ENCODE measurements at regions not wholly inside any gene's neighbourhood (a gene's known extent, or its start where the extent isn't known, plus 50 kb on each side); places are given as distances from the start of the nearest gene placed in this dataset.

DNA sequence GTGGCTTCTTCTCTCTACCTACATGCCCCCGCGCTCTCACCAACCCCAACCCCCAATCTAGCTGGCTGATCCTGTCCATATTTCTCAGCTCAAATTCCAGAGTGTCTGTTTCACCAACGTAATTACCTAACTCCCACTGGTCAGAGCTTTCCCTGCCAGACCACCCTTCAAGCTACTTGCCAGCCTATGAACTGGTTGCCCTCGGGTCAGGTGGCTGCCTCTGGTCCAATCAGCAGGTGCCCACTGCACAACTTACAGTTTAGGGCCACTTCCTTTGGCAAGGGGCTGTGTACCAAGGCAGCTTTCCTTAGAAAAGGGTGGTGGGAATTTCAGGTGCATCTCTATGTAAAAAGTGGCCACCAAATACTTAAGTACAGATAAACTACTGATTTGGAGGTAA lies 92.2 kb upstream of the SLC30A5 start:
- WGBS, 2 donors (ENCODE audit: low coverage in 1 of 2) = 90% methylated on average over 4 of the region's 4 CpGs; no CpG with 5 or more reads in 1 of the 2 donors
- Histone ChIP-seq H3K4me1 (no peaks in the 10 kb centered on the region), H3K4me3 (no peak overlapping the region), H3K27ac (no peak overlapping the region), H3K27me3 (no peaks in the 10 kb centered on the region), H3K36me3 (no peaks in the 10 kb centered on the region), H3K9me3 (no peaks in the 10 kb centered on the region)
- TF ChIP-seq EP300 (IDR thresholded peaks at IDR 0.05; ENCODE audit: low read depth) (no peak), POLR2A (IDR thresholded peaks at IDR 0.05) (no peak), POLR2AphosphoS5 (IDR thresholded peaks at IDR 0.05) (no peak)
- TF ChIP-seq, protein P1, sequence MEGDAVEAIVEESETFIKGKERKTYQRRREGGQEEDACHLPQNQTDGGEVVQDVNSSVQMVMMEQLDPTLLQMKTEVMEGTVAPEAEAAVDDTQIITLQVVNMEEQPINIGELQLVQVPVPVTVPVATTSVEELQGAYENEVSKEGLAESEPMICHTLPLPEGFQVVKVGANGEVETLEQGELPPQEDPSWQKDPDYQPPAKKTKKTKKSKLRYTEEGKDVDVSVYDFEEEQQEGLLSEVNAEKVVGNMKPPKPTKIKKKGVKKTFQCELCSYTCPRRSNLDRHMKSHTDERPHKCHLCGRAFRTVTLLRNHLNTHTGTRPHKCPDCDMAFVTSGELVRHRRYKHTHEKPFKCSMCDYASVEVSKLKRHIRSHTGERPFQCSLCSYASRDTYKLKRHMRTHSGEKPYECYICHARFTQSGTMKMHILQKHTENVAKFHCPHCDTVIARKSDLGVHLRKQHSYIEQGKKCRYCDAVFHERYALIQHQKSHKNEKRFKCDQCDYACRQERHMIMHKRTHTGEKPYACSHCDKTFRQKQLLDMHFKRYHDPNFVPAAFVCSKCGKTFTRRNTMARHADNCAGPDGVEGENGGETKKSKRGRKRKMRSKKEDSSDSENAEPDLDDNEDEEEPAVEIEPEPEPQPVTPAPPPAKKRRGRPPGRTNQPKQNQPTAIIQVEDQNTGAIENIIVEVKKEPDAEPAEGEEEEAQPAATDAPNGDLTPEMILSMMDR (IDR thresholded peaks at IDR 0.05) = no peak
- DNase-seq = no peak
- in situ Hi-C loops (cut with MboI; ENCODE audit: low pct_ligation_motif_present in 1 of 4, low pct_unique_long_range_greater_than_20kb in 1 of 4, low sequenced_read_pairs in 3 of 4) (no loop called here), intact Hi-C loops (cut with DNase I; ENCODE audit: low total_unique reads) (no loop called here)

DNA sequence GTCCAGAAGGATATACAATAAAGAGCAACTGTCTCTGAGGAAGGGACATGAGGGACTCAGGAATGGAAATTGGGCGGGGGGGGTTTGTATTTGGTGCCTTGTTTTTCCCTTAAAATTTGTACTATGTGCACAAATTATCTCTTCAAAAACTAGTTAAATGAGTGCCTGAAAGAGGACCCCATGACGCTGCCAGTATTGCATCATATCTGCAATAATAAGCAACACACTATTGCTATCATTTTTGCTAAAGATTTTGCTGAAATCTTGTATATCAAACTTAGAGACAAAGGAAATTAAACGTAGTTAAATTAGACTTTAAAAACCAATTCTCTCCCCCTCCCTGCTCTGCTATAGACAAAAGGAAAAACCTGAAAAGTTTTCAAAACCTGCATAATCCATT lies 89.7 kb upstream of the SLC30A5 start:
- intact Hi-C loops (cut with DNase I; ENCODE audit: low total_unique reads) = no loop called here
- Histone ChIP-seq H3K4me1 (no peaks in the 10 kb centered on the region), H3K9me3 (no peaks in the 10 kb centered on the region), H3K36me3 (no peaks in the 10 kb centered on the region), H3K27ac (no peak overlapping the region), H3K4me3 (no peak overlapping the region), H3K27me3 (no peaks in the 10 kb centered on the region)
- no peak for TF ChIP-seq POLR2AphosphoS5 (IDR thresholded peaks at IDR 0.05)
- TF ChIP-seq, protein P1 (IDR thresholded peaks at IDR 0.05) = no peak
- TF ChIP-seq POLR2A (IDR thresholded peaks at IDR 0.05) = no peak
- TF ChIP-seq EP300 (IDR thresholded peaks at IDR 0.05; ENCODE audit: low read depth) = no peak
- WGBS, 2 donors (ENCODE audit: low coverage in 1 of 2) = 79 to 82% methylated on average over 3 of the region's 3 CpGs
- no peak for DNase-seq
- in situ Hi-C loops (cut with MboI; ENCODE audit: low pct_ligation_motif_present in 1 of 4, low pct_unique_long_range_greater_than_20kb in 1 of 4, low sequenced_read_pairs in 3 of 4) = no loop called here

DNA sequence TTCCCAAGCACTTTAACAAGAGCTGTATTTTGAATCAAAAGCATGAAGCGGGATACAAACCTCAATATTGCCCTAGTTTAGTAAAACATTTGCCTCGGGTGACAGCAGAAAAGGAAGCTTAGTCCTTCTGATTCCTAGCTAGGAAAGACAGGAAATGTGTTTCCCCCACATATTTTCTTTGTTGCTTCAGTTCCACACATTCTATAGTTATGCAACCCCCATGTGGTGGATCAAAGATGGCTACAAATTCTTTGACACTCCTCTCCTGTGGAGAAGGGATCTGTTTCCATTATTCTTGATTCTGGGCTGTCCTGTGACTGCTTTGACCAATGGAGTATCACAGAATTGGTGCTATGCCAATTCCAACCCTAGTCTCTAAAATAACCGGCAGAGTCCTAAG lies 89.1 kb upstream of the SLC30A5 start:
- 87 to 100% methylated on average over 1 to 3 of the region's 3 CpGs for WGBS, 2 donors (ENCODE audit: low coverage in 1 of 2)
- intact Hi-C loops (cut with DNase I; ENCODE audit: low total_unique reads) = no loop called here

DNA sequence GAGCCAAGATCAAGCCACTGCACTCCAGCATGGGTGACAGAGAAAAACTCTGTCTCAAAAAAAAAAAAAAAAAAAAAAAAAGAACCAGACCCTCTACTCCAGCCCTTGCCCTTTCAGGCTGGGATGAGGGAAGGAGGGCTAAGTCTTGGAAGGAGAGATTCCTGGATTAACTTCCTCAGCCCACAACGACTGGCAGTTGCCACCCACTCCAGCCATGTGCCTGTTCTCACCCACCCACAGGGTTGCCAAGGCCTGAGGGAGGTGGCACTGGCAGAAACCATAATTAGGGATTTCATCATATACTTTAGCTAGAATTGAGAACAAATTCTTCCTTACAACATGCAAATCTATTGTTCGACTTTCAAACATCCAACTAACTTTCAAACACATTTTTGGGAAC lies 87.8 kb upstream of the SLC30A5 start:
- in situ Hi-C loops (cut with MboI; ENCODE audit: low pct_ligation_motif_present in 1 of 4, low pct_unique_long_range_greater_than_20kb in 1 of 4, low sequenced_read_pairs in 3 of 4) (no loop called here), intact Hi-C loops (cut with DNase I; ENCODE audit: low total_unique reads) (no loop called here)

More for the DNA sequence above, 89.1 kb upstream of the SLC30A5 start:
- no peak for DNase-seq
- Histone ChIP-seq H3K27me3 (no peaks in the 10 kb centered on the region), H3K36me3 (no peaks in the 10 kb centered on the region), H3K27ac (no peak overlapping the region), H3K9me3 (no peaks in the 10 kb centered on the region), H3K4me3 (no peak overlapping the region), H3K4me1 (no peaks in the 10 kb centered on the region)
- in situ Hi-C loops (cut with MboI; ENCODE audit: low pct_ligation_motif_present in 1 of 4, low pct_unique_long_range_greater_than_20kb in 1 of 4, low sequenced_read_pairs in 3 of 4) = no loop called here
- TF ChIP-seq POLR2AphosphoS5 (IDR thresholded peaks at IDR 0.05) (no peak), EP300 (IDR thresholded peaks at IDR 0.05; ENCODE audit: low read depth) (no peak), POLR2A (IDR thresholded peaks at IDR 0.05) (no peak)
- TF ChIP-seq, protein P1 (IDR thresholded peaks at IDR 0.05) = no peak

DNA sequence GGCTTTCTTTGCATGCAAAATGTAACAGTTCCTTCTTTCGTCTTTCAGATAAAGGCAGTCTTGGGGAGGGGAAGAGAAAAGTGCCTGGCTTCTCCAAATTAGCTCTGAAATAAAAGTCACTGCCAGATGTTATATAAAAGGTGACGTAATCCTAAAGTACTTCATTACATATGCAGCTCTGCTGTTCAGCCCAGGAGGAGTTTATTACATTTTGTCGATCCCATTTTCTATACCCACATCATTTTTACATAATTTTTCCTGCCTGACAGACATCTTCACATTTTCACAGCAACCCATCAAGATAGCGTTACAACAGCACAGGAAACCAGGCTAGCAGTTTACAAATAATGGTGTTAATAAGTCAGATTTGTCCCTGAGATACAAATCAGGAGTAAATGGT lies 86.7 kb upstream of the SLC30A5 start:
- Histone ChIP-seq H3K36me3 (no peaks in the 10 kb centered on the region), H3K4me3 (no peak overlapping the region), H3K4me1 (no peaks in the 10 kb centered on the region), H3K9me3 (no peaks in the 10 kb centered on the region), H3K27ac (no peak overlapping the region), H3K27me3 (no peaks in the 10 kb centered on the region)
- WGBS, 2 donors (ENCODE audit: low coverage in 1 of 2) = 44% methylated on average over 4 of the region's 4 CpGs
- TF ChIP-seq, protein P1 (IDR thresholded peaks at IDR 0.05) = no peak
- TF ChIP-seq POLR2A (IDR thresholded peaks at IDR 0.05) (no peak), POLR2AphosphoS5 (IDR thresholded peaks at IDR 0.05) (no peak), EP300 (IDR thresholded peaks at IDR 0.05; ENCODE audit: low read depth) (no peak)
- in situ Hi-C loops (cut with MboI; ENCODE audit: low pct_ligation_motif_present in 1 of 4, low pct_unique_long_range_greater_than_20kb in 1 of 4, low sequenced_read_pairs in 3 of 4) (no loop called here), intact Hi-C loops (cut with DNase I; ENCODE audit: low total_unique reads) (no loop called here)
- no peak for DNase-seq

More for the DNA sequence above, 87.8 kb upstream of the SLC30A5 start:
- Histone ChIP-seq H3K4me1 (no peaks in the 10 kb centered on the region), H3K36me3 (no peaks in the 10 kb centered on the region), H3K9me3 (no peaks in the 10 kb centered on the region), H3K27me3 (no peaks in the 10 kb centered on the region), H3K4me3 (no peak overlapping the region), H3K27ac (no peak overlapping the region)
- 80 to 85% methylated on average over 1 to 2 of the region's 2 CpGs for WGBS, 2 donors (ENCODE audit: low coverage in 1 of 2)
- no peak for DNase-seq
- no peak for TF ChIP-seq POLR2AphosphoS5 (IDR thresholded peaks at IDR 0.05)

All from transverse colon (tissue), 4 donors.